H9 (cell line): ENCODE measurements at regions not wholly inside any gene's neighbourhood (a gene's known extent, or its start where the extent isn't known, plus 50 kb on each side); places are given as distances from the start of the nearest gene placed in this dataset.

Experiments
- DNase-seq: peaks from one replicate; pipeline ENCODE4 v3.0.0-alpha.2; 2017
- H2AFZ ChIP-seq: one replicate; pipeline ENCODE4 v1.6.1; 2013; ENCODE audit warnings: mild to moderate bottlenecking, low read length, control low read depth, moderate library complexity
- H2AK5ac ChIP-seq: 2 replicates; pipeline ENCODE4 v1.6.1; 2013; ENCODE audit warnings: low read length, control low read depth, mixed read lengths; ENCODE audit not compliant: insufficient read length
- H2BK120ac ChIP-seq: one replicate; pipeline ENCODE4 v1.6.1; 2013; ENCODE audit warnings: low read depth, mild to moderate bottlenecking, low read length, control low read depth, inconsistent platforms; ENCODE audit not compliant: poor library complexity, severe bottlenecking
- H2BK12ac ChIP-seq: 2 replicates; pipeline ENCODE4 v1.6.1; 2013; ENCODE audit warnings: low read length, control low read depth, mixed read lengths, low read depth; ENCODE audit not compliant: insufficient read length
- H2BK15ac ChIP-seq: 2 replicates; pipeline ENCODE4 v1.6.1; 2013; ENCODE audit warnings: low read depth, low read length, control low read depth
- H2BK20ac ChIP-seq: one replicate; pipeline ENCODE4 v1.6.1; 2013; ENCODE audit warnings: low read depth, mild to moderate bottlenecking, low read length, control low read depth, inconsistent platforms; ENCODE audit not compliant: poor library complexity, severe bottlenecking
- H2BK5ac ChIP-seq: 2 replicates; pipeline ENCODE4 v1.6.1; 2013; ENCODE audit warnings: low read length, control low read depth, mixed read lengths; ENCODE audit not compliant: insufficient read length
- H3K14ac ChIP-seq: 2 replicates; pipeline ENCODE4 v1.6.1; 2013; ENCODE audit warnings: low read length, control low read depth; ENCODE audit not compliant: insufficient read depth
- H3K18ac ChIP-seq: 2 replicates; pipeline ENCODE4 v1.6.1; 2013; ENCODE audit warnings: low read depth, mild to moderate bottlenecking, mixed read lengths, low read length, control low read depth; ENCODE audit not compliant: insufficient read length
- H3K23ac ChIP-seq: 2 replicates; pipeline ENCODE4 v1.6.1; 2013; ENCODE audit warnings: low read length, control low read depth, mixed read lengths, low read depth; ENCODE audit not compliant: insufficient read length
- H3K23me2 ChIP-seq: 2 replicates; pipeline ENCODE4 v1.6.1; 2013; ENCODE audit warnings: low read depth, mild to moderate bottlenecking, mixed read lengths, low read length, control low read depth; ENCODE audit not compliant: insufficient read length, poor library complexity, severe bottlenecking
- H3K27ac ChIP-seq: 2 replicates; pipeline ENCODE4 v1.5.1; 2013; ENCODE audit warnings: low read length, control low read depth, mixed read lengths, low read depth; ENCODE audit not compliant: insufficient read length
- H3K27me3 ChIP-seq: 2 replicates; pipeline ENCODE4 v1.6.1; 2013; ENCODE audit warnings: low read length, control low read depth, inconsistent platforms; ENCODE audit not compliant: insufficient read depth
- H3K4ac ChIP-seq: 2 replicates; pipeline ENCODE4 v1.6.1; 2013; ENCODE audit warnings: low read depth, mild to moderate bottlenecking, control low read depth, inconsistent platforms, low read length, moderate library complexity
- H3K4me1 ChIP-seq: 2 replicates; pipeline ENCODE4 v1.6.1; 2013; ENCODE audit warnings: low read length, control low read depth, inconsistent platforms; ENCODE audit not compliant: insufficient read depth
- H3K4me2 ChIP-seq: 2 replicates; pipeline ENCODE4 v1.6.1; 2013; ENCODE audit warnings: low read length, control low read depth, mixed read lengths; ENCODE audit not compliant: insufficient read length, insufficient read depth
- H3K56ac ChIP-seq: 2 replicates; pipeline ENCODE4 v1.6.1; 2013; ENCODE audit warnings: low read depth, mild to moderate bottlenecking, mixed read lengths, low read length, control low read depth; ENCODE audit not compliant: insufficient read length
- H3K79me1 ChIP-seq: 2 replicates; pipeline ENCODE4 v1.6.1; 2013; ENCODE audit warnings: low read depth, mild to moderate bottlenecking, moderate library complexity, low read length, control low read depth, inconsistent platforms; ENCODE audit not compliant: insufficient read depth, poor library complexity, severe bottlenecking
- H3K79me2 ChIP-seq: 2 replicates; pipeline ENCODE4 v1.6.1; 2013; ENCODE audit warnings: low read length, control low read depth, inconsistent platforms; ENCODE audit not compliant: insufficient read depth
- H3K9ac ChIP-seq: 2 replicates; pipeline ENCODE4 v1.6.1; 2013; ENCODE audit warnings: low read length, control low read depth, mixed read lengths; ENCODE audit not compliant: insufficient read length; ENCODE audit errors: extremely low read depth
- H3K9me3 ChIP-seq: one replicate; pipeline ENCODE4 v1.6.1; 2013; ENCODE audit warnings: low read depth, low read length, inconsistent platforms; ENCODE audit not compliant: control insufficient read depth
- H3T11ph ChIP-seq: one replicate; pipeline ENCODE4 v1.6.1; 2013; ENCODE audit warnings: mild to moderate bottlenecking, low read length, control low read depth, inconsistent platforms
- H4K20me1 ChIP-seq: one replicate; pipeline ENCODE4 v1.6.1; 2013; ENCODE audit not compliant: control insufficient read depth, insufficient read length, insufficient read depth
- H4K5ac ChIP-seq: 2 replicates; pipeline ENCODE4 v1.6.1; 2013; ENCODE audit warnings: low read depth, mild to moderate bottlenecking, mixed read lengths, low read length, control low read depth; ENCODE audit not compliant: insufficient read length
- H4K8ac ChIP-seq: replicated peaks from 2 replicates; pipeline ENCODE4 v1.6.1; 2013; ENCODE audit warnings: low read length, control low read depth, mixed read lengths, low read depth; ENCODE audit not compliant: insufficient read length
- H4K91ac ChIP-seq: 2 replicates; pipeline ENCODE4 v1.6.1; 2013; ENCODE audit warnings: low read depth, mild to moderate bottlenecking, moderate library complexity, mixed read lengths, low read length, control low read depth; ENCODE audit not compliant: insufficient read length
- H3K27ac Mint-ChIP-seq, 3 experiments: 2 replicates in 2 of 3; 3 replicates in 1 of 3; pipeline ENCODE4 v1.8.0; 2020 to 2021; ENCODE audit warnings: mixed read lengths in 3 of 3, mild to moderate bottlenecking in 1 of 3, moderate library complexity in 1 of 3
- H3K27me3 Mint-ChIP-seq: 2 replicates; pipeline ENCODE4 v1.8.0; 2021; ENCODE audit warnings: low read depth, mild to moderate bottlenecking, moderate library complexity, mixed read lengths
- H3K36me3 Mint-ChIP-seq, 3 experiments: 2 replicates in 2 of 3; 3 replicates in 1 of 3; pipeline ENCODE4 v1.8.0; 2020 to 2021; ENCODE audit warnings: low read depth in 3 of 3, mixed read lengths in 3 of 3; ENCODE audit not compliant: insufficient read depth in 1 of 3
- H3K4me1 Mint-ChIP-seq, 2 experiments: 2 replicates each; pipeline ENCODE4 v1.8.0; 2020; ENCODE audit warnings: mixed read lengths in 2 of 2
- H3K4me3 Mint-ChIP-seq, 2 experiments: 2 replicates in 1 of 2; 3 replicates in 1 of 2; pipeline ENCODE4 v1.8.0; 2020 to 2021; ENCODE audit warnings: mild to moderate bottlenecking in 2 of 2, mixed read lengths in 2 of 2, moderate library complexity in 1 of 2
- H3K9me3 Mint-ChIP-seq, 2 experiments: 2 replicates in 1 of 2; 3 replicates in 1 of 2; pipeline ENCODE4 v1.8.0; 2020; ENCODE audit warnings: mild to moderate bottlenecking in 2 of 2, mixed read lengths in 2 of 2, moderate library complexity in 1 of 2
- WGBS: extraction: QIAGEN DNeasy Blood & Tissue Kit; methylation state at CpG from one replicate; pipeline ENCODE4 v1.1.7; 2013; ENCODE audit warnings: missing lambda C conversion rate, low lambda C conversion rate, mixed read lengths; ENCODE audit not compliant: insufficient read length; ENCODE audit errors: extremely low coverage; 5-methylcytosine and 5-hydroxymethylcytosine counted together
- TF ChIP-seq, protein P1 (sequence below): fragments of 200-600 bp; sonication (generic); conservative IDR thresholded peaks from 3 replicates; pipeline ENCODE4 v1.8.0; 2021; ENCODE audit warnings: antibody characterized with exemption, mild to moderate bottlenecking

DNA sequence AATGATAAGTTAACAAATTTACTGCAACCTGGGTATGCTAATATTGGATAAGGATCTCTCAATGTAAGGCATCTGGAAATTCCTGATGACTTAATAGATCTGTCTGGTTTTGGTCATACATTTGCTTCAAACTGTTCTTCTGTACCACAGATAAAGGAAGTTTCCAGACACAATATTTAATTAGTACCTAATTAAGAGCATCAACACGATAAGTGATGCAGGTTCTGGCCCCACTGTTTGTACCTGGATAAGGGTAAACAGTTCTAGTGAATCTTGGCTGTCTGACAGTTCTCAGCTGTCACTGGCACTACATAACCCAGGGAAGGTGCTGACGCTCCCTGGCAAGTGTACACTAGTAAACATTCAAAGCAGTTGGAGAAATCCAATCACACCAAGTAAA, 165.6 kb downstream of the MZT1 start:
- H2AFZ ChIP-seq: no peak overlapping the region
- Mint-ChIP-seq H3K36me3 (no peaks in the 10 kb centered on the region), H3K9me3 (no peaks in the 10 kb centered on the region), H3K27me3 (no peaks in the 10 kb centered on the region), H3K4me3 (no peak overlapping the region), H3K4me1 (no peaks in the 10 kb centered on the region), H3K27ac (no peak overlapping the region)
- H4K20me1 ChIP-seq: no peaks in the 10 kb centered on the region
- no peak overlapping the region for H2BK20ac ChIP-seq
- no peaks in the 10 kb centered on the region for H3K9me3 ChIP-seq
- H3K4me2 ChIP-seq: no peak overlapping the region
- H2BK12ac ChIP-seq: no peak overlapping the region
- H3K79me2 ChIP-seq: no peaks in the 10 kb centered on the region
- no peak overlapping the region for H4K91ac ChIP-seq
- no peak overlapping the region for H4K8ac ChIP-seq
- no peak overlapping the region for H3K4ac ChIP-seq
- no peak overlapping the region for H4K5ac ChIP-seq
- no CpG with 5 or more reads among the region's 2 CpGs for WGBS
- H3K23ac ChIP-seq: no peak overlapping the region
- TF ChIP-seq, protein P1, sequence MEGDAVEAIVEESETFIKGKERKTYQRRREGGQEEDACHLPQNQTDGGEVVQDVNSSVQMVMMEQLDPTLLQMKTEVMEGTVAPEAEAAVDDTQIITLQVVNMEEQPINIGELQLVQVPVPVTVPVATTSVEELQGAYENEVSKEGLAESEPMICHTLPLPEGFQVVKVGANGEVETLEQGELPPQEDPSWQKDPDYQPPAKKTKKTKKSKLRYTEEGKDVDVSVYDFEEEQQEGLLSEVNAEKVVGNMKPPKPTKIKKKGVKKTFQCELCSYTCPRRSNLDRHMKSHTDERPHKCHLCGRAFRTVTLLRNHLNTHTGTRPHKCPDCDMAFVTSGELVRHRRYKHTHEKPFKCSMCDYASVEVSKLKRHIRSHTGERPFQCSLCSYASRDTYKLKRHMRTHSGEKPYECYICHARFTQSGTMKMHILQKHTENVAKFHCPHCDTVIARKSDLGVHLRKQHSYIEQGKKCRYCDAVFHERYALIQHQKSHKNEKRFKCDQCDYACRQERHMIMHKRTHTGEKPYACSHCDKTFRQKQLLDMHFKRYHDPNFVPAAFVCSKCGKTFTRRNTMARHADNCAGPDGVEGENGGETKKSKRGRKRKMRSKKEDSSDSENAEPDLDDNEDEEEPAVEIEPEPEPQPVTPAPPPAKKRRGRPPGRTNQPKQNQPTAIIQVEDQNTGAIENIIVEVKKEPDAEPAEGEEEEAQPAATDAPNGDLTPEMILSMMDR: no peak
- H3K23me2 ChIP-seq: no peaks in the 10 kb centered on the region
- H3K27ac ChIP-seq: no peak overlapping the region
- H2AK5ac ChIP-seq: no peak overlapping the region
- H2BK5ac ChIP-seq: no peak overlapping the region
- no peaks in the 10 kb centered on the region for H3K27me3 ChIP-seq
- H3K14ac ChIP-seq: no peak overlapping the region
- H3K56ac ChIP-seq: no peak overlapping the region
- no peak for DNase-seq
- no peak overlapping the region for H3K18ac ChIP-seq
- no peaks in the 10 kb centered on the region for H3K4me1 ChIP-seq
- H3T11ph ChIP-seq: no peak overlapping the region
- no peaks in the 10 kb centered on the region for H3K79me1 ChIP-seq
- H2BK120ac ChIP-seq: no peak overlapping the region
- H2BK15ac ChIP-seq: no peak overlapping the region
- no peak overlapping the region for H3K9ac ChIP-seq
